Superior temporal gyrus (tissue), 1 donor: ENCODE measurements at regions not wholly inside any gene's neighbourhood (a gene's known extent, or its start where the extent isn't known, plus 50 kb on each side); places are given as distances from the start of the nearest gene placed in this dataset.
"Not testable (repeated sequence)": the region's sequence is repeated elsewhere in the genome, so short reads cannot be mapped to it uniquely, and the experiment has no call there.

Source experiments
- DNase-seq: peaks from one replicate; pipeline ENCODE4 v3.0.0-alpha.2; 2016; ENCODE audit errors: extremely low spot score

DNA sequence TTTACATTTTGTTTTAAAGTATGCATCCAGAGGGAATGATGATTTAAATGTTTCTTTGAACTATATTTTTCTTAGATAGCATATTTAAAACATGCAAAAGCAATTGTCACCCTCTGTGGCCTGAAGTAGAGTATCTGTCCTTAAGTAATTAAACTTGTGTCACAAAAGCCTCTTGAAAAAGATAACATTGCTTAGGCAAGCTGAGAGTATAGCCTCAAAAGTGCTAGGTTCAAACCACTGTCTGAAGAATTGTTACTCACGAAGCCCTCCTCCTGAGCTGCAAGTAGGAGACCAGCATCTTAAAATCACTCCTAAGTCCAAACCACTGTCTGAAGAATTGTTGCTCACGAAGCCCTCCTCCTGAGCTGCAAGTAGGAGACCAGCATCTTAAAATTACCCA lies 378.0 kb upstream of the PRR16 start:
- no peak for DNase-seq

DNA sequence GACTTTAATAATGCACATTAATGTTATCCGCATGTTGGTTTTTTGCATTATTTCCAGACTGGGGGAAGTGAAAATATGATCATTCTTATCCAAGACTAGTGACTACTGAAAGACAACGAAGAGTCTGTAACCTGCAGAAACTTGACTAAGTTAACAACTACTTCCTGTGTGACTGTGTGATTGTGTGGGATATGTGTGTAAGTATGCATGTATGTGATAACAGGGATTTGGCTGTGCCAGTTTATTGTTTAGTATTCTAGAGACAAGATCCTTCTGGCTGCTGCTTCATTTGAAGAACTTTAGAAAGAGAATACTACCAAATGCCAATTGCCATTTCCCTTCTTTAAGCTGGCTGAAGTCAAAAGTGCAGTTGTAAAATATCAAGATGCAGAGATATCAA lies 375.7 kb upstream of the PRR16 start:
- no peak for DNase-seq

GRCh38 chr5:120088836-120089235 lies 375.3 kb upstream of the PRR16 start:
- no peak for DNase-seq

GRCh38 chr5:120091376-120091948 lies 372.6 kb upstream of the PRR16 start:
- no peak for DNase-seq

DNA sequence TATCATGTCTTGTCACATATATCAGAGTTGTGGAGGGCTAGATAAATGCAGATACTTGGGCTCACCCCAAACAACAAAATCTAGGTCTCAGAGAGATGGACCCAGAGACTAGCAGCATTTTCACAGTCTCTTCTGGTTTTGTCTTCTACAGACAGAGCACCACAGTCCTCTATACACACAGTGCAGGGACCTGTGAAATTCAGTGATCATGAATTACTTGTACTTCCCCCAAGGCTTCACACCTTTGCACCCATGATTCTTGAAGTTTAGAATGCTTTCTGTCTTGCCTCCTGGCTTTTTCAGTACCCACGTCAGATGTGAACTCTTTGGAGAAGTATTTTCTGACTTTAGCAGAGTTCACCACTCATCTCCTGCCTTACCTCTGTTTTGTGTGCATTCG lies 371.5 kb upstream of the PRR16 start:
- DNase-seq: no peak

- DNase-seq: no peak
Observed at GRCh38 chr5:120093178-120093577, 370.9 kb upstream of the PRR16 start.

GRCh38 chr5:120096413-120096812 lies 367.7 kb upstream of the PRR16 start:
- no peak for DNase-seq

DNA sequence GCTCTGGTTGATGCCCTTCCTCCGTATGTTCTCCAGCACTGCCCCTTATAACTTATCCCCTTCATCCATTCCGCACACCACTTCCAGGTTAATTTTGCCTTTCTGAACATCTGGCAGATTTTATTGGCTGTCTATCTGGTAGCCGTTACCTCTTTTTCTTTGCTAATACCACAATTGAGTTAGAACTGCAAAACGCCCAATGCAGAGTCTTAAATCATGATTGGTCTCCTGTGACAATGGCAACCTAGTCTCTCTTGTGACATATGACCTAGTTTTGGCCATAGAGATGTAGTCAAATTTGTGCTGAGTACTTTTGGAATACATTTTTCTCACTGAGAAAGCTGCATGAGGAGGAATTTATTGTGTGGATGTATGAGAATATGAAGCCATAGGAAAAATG lies 365.7 kb upstream of the PRR16 start:
- DNase-seq: no peak

DNA sequence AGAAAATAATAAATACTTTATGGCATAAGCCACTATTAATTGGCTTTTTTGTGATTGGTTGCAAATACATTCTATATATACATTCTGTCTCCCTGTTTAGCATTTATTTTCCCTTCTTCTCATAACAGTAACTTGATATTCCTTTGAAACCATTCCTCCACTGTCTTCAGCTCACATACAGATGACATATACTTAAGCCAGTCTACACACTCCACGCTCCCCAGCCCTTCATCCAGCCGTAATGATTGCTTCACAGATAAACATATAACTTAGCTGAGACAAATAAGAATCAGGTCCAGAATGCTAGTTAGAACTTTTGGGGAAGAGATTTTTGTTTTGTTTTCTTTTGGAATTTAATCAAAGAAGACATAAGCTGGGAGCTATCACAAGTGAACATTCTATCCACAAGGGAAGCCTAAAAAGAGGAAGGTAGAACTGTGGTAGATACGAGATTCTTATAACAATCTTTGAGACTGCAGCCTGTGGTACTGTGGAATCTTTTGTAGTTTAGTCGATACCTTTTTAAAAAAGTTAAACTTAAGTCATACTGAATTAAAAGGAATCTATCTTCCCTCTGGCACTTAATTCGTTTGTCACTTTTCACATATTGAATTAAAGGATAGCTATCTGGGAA lies 365.1 kb upstream of the PRR16 start:
- no peak for DNase-seq

DNA sequence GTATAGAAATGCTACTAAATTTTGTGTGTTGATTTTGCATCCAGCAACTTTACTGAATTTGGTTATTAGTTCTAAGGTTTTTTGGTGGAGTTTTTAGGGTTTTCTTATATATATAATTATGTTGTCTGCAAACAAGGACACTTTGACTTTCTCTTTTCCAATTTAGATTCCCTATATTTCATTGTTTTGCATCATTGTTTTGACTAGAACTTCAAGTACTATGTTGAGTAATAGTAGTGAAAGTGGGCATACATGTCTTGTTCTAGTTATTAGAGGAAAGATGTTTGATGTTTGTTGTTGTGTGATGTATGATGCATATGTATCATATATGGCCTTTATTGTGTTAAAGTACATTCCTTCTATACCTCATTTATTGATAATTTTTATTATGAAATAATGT lies 362.3 kb upstream of the PRR16 start:
- DNase-seq: no peak

GRCh38 chr5:120103495-120103894 lies 360.6 kb upstream of the PRR16 start:
- DNase-seq: no peak

- no peak for DNase-seq
Observed at GRCh38 chr5:120106912-120107525, 357.1 kb upstream of the PRR16 start.

DNA sequence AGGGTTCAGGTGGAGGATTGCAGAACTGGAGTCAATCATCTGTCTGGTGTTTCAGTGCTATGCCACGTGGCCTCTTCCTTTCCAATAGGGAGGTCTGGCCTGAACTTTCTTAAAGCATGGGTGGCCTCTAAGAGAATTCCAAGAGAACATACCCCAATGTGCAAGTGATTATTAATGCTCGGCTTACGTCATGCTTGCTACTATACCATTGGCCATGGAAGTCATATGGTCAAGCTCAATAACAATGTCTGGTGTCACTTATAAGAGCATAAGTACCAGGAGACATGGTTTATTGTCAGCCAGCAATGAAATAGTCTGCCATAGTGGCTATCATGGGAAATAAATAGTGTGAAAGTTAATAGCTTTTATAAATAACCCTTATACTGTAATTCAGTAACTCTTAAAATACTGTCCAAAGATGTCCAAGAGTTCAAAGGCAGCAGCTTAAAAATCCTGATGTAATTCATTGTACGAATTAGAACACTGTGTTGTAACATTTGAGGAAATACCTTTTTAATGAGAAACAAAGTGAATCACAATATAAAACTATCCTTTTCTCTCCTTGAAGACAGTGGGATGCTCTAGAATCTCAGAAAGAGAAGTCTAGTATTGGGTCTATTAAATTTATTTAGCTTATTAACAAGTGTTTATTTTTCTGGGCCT lies 355.4 kb upstream of the PRR16 start:
- DNase-seq: no peak

DNA sequence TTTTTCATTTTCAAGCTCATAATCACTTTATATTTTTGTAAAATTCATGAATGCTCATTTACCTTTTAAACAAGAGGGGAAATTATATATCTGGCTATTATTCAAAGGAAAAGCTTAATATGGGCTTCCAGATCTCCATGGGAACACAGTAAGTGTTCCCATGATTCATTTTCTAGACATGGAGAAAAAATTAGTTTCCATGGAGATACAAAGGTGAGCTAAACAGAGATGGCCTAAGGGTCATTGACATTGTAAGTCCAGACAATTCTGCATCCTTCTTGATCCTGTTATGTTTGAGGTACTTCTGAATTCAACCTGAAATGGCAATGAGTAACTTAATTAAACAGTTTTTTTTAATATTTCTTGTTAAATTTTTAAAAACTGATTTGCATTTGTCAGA lies 341.4 kb upstream of the PRR16 start:
- DNase-seq: no peak

DNA sequence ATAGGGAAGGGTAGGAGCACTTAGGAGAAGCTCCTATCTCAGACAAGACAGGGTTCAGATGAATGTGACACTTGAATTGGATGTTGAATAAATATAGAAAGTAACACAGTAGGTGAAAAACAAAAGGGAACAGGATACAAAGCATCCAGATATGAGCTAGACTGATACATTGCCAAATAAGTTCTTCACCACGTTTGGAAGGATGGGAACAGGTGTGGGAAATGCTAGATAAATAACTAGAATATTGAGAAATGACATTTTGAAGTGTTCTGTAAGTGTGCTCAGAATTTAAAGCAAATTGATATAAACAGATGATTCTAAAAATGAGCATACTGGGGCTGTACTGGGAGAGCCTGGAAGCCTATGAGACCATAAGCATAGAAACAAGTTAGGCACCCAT lies 340.1 kb upstream of the PRR16 start:
- DNase-seq: no peak

GRCh38 chr5:120124961-120125360 lies 339.1 kb upstream of the PRR16 start:
- DNase-seq: no peak

- DNase-seq: not testable (repeated sequence)
Observed at GRCh38 chr5:120132347-120132746, 331.8 kb upstream of the PRR16 start.

DNA sequence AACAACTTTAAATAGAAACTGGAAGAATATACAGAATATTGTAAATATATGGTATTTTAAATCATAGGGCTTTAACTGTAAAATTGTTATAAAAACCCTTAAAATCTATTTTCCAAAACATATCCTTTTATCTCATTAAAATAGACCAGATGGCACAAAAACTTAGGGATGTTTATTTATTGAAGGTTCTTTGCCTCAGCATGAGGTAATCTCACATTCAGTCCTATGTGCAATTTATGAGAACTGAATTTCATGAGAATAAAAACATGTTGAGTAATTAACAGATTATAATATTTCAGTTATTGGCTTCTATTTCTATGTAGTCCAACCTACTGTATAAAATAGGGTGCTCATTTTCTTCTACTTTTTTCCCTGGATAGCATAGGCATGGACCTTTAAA lies 329.2 kb upstream of the PRR16 start:
- DNase-seq: no peak

- DNase-seq: no peak
Observed at GRCh38 chr5:120137582-120137981, 326.5 kb upstream of the PRR16 start.

- DNase-seq: no peak
Observed at GRCh38 chr5:120139039-120139438, 325.1 kb upstream of the PRR16 start.

- no peak for DNase-seq
Observed at GRCh38 chr5:120140501-120140900, 323.6 kb upstream of the PRR16 start.

DNA sequence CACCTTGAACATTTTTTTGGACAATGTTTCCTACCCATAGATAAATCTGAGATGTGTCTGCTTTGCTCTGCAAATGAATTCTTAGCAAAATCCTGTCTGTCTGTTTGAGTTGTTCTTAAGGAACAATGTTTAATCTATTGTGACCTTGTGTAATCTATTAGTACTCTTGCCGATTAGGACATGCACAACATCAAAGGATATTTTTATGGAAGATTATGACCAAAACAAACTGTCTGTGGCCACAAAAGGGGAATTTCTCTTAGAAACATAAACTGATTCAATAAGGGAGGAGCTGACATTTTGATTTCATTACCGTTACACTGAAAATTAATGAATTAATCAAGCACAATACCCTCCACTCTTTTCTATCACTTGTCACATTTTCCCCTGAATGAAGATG lies 323.0 kb upstream of the PRR16 start:
- no peak for DNase-seq

DNA sequence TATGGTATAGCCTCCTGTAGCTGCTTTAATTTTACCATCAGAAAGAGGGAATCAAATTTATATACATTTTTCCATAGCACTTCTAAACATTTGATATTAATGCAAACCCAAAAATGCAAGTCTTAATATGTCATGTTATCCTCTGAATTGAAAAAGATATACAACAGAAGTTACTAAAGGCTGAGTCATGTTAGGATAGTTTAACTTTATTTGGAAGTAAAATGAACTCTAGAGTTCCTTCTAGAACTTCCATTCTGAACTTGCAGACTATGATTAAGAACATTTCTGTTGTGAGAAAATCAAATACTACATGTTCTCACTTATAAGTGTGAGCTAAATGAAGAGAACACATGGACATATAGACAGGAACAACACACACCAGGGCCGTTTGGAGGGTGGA lies 317.3 kb upstream of the PRR16 start:
- DNase-seq: no peak
